Keratinocyte (primary cell): ENCODE measurements at regions not wholly inside any gene's neighbourhood (a gene's known extent, or its start where the extent isn't known, plus 50 kb on each side); places are given as distances from the start of the nearest gene placed in this dataset.
"Not testable (repeated sequence)": the region's sequence is repeated elsewhere in the genome, so short reads cannot be mapped to it uniquely, and the experiment has no call there.

ENCODE experiments used
- DNase-seq: peaks from one replicate; pipeline ENCODE4 v3.0.0-alpha.2; 2011; ENCODE audit warnings: low read depth, missing footprints, low spot score
- FAIRE-seq: peaks from 2 replicates; lab custom pipeline; 2011; peaks lifted over from hg19 to GRCh38; lab: Jason Lieb, UNC
- H2AFZ ChIP-seq: 2 replicates; pipeline ENCODE4 v1.6.0; 2012; ENCODE audit warnings: low read length, control low read depth, inconsistent platforms; ENCODE audit not compliant: control insufficient read depth
- H3K27ac ChIP-seq: 2 replicates; pipeline ENCODE4 v1.5.1; 2011; ENCODE audit warnings: low read length; ENCODE audit not compliant: control insufficient read depth, insufficient read depth
- H3K27me3 ChIP-seq: 3 replicates; pipeline ENCODE4 v1.6.0; 2011; ENCODE audit warnings: low read length; ENCODE audit not compliant: control insufficient read depth, insufficient read depth; ENCODE audit errors: extremely low read depth
- H3K36me3 ChIP-seq, 2 experiments: 2 replicates in 1 of 2; 3 replicates in 1 of 2; pipeline ENCODE4 v1.5.1; 2011; ENCODE audit warnings: low read length in 2 of 2, mild to moderate bottlenecking in 1 of 2; ENCODE audit not compliant: control insufficient read depth in 2 of 2, insufficient read depth in 2 of 2; ENCODE audit errors: extremely low read depth in 1 of 2
- H3K4me1 ChIP-seq: 3 replicates; pipeline ENCODE4 v1.5.1; 2011; ENCODE audit warnings: low read length; ENCODE audit not compliant: control insufficient read depth, insufficient read depth; ENCODE audit errors: extremely low read depth
- H3K4me2 ChIP-seq: 3 replicates; pipeline ENCODE4 v1.6.0; 2011; ENCODE audit warnings: low read depth, low read length; ENCODE audit not compliant: control insufficient read depth, insufficient read depth; ENCODE audit errors: extremely low read depth
- H3K4me3 ChIP-seq, 3 experiments: fragments of 200-600 bp in 1 of 3; sonication (generic) in 1 of 3; 2 replicates in 2 of 3; 3 replicates in 1 of 3; pipeline ENCODE4 v1.5.1; 2011 to 2016; ENCODE audit warnings: low read length in 3 of 3, mild to moderate bottlenecking in 3 of 3, control low read depth in 2 of 3, inconsistent platforms in 1 of 3, low read depth in 1 of 3, mixed read lengths in 1 of 3, mixed run types in 1 of 3, moderate library complexity in 1 of 3; ENCODE audit not compliant: control insufficient read depth in 2 of 3, insufficient read depth in 2 of 3; ENCODE audit errors: extremely low read depth in 1 of 3
- H3K79me2 ChIP-seq: 2 replicates; pipeline ENCODE4 v1.6.0; 2012; ENCODE audit warnings: low read length; ENCODE audit not compliant: control insufficient read depth, insufficient read depth
- H3K9ac ChIP-seq: 3 replicates; pipeline ENCODE4 v1.6.0; 2011; ENCODE audit warnings: low read length; ENCODE audit not compliant: control insufficient read depth, insufficient read depth; ENCODE audit errors: extremely low read depth
- H3K9me1 ChIP-seq: 3 replicates; pipeline ENCODE4 v1.6.0; 2011; ENCODE audit warnings: low read length; ENCODE audit not compliant: control insufficient read depth, insufficient read depth; ENCODE audit errors: extremely low read depth
- H3K9me3 ChIP-seq: 2 replicates; pipeline ENCODE4 v1.5.1; 2012; ENCODE audit warnings: low read depth, low read length; ENCODE audit not compliant: control insufficient read depth
- H4K20me1 ChIP-seq: 3 replicates; pipeline ENCODE4 v1.6.0; 2011; ENCODE audit warnings: low read length; ENCODE audit not compliant: control insufficient read depth, insufficient read depth; ENCODE audit errors: extremely low read depth
- dilution Hi-C: fragments of 300-500 bp; cut with MboI; formaldehyde crosslinking; loops from one replicate; pipeline ENCODE4 v1.7.0; 2020; ENCODE audit warnings: low sequenced_read_pairs; ENCODE audit not compliant: extremely low pct_ligation_motif_present

GRCh38 chr2:110394769-110395168, 77.8 kb downstream of the LIMS4 start:
- H3K4me1 ChIP-seq, H3K27ac ChIP-seq, H3K9ac ChIP-seq, H3K4me3 ChIP-seq, H3K27me3 ChIP-seq, H2AFZ ChIP-seq, H3K9me1 ChIP-seq, H3K36me3 ChIP-seq, dilution Hi-C loops, DNase-seq, H3K9me3 ChIP-seq, H3K79me2 ChIP-seq, H3K4me2 ChIP-seq, H4K20me1 ChIP-seq: not testable (repeated sequence)
- peak; percentile 82 for FAIRE-seq

- H3K9ac ChIP-seq, H3K27ac ChIP-seq, H3K4me3 ChIP-seq, H3K36me3 ChIP-seq, H4K20me1 ChIP-seq, H3K4me2 ChIP-seq, dilution Hi-C loops, FAIRE-seq, DNase-seq, H3K9me1 ChIP-seq, H3K9me3 ChIP-seq, H3K79me2 ChIP-seq, H3K4me1 ChIP-seq, H2AFZ ChIP-seq, H3K27me3 ChIP-seq: not testable (repeated sequence)
These were observed 80.2 kb downstream of the LIMS4 start for GRCh38 chr2:110392366-110392765.

GRCh38 chr2:110391035-110391418, 81.6 kb downstream of the LIMS4 start:
- H3K9me3 ChIP-seq, H3K79me2 ChIP-seq, H3K36me3 ChIP-seq, H4K20me1 ChIP-seq, H3K9ac ChIP-seq, DNase-seq, H3K4me1 ChIP-seq, H3K9me1 ChIP-seq, dilution Hi-C loops, H3K27me3 ChIP-seq, H3K4me2 ChIP-seq, H3K27ac ChIP-seq, H3K4me3 ChIP-seq, H2AFZ ChIP-seq, FAIRE-seq: not testable (repeated sequence)

- H3K9ac ChIP-seq, H4K20me1 ChIP-seq, DNase-seq, H3K27ac ChIP-seq, H3K4me2 ChIP-seq, H3K9me3 ChIP-seq, H2AFZ ChIP-seq, H3K36me3 ChIP-seq, H3K9me1 ChIP-seq, dilution Hi-C loops, H3K79me2 ChIP-seq, H3K4me3 ChIP-seq, H3K4me1 ChIP-seq, H3K27me3 ChIP-seq: not testable (repeated sequence)
- FAIRE-seq, result peak; percentile 84
These were observed 82.1 kb downstream of the LIMS4 start for GRCh38 chr2:110390351-110391034.

- H3K27me3 ChIP-seq, H3K9me1 ChIP-seq, H3K9me3 ChIP-seq, FAIRE-seq, H3K4me1 ChIP-seq, H3K4me2 ChIP-seq, H3K27ac ChIP-seq, H3K9ac ChIP-seq, H4K20me1 ChIP-seq, H3K4me3 ChIP-seq, H3K79me2 ChIP-seq, dilution Hi-C loops, H3K36me3 ChIP-seq, DNase-seq, H2AFZ ChIP-seq: not testable (repeated sequence)
These were observed 85.6 kb downstream of the LIMS4 start for GRCh38 chr2:110387044-110387443.
